HepG2 (cell line): ENCODE measurements at regions not wholly inside any gene's neighbourhood (a gene's known extent, or its start where the extent isn't known, plus 50 kb on each side); places are given as distances from the start of the nearest gene placed in this dataset.

ENCODE experiments used
- ATAC-seq: fragments of 200-7000 bp; cut with Tn5 transposase; 3 replicates; pipeline ENCODE4 v1.9.1; 2020; ENCODE audit warnings: mild to moderate bottlenecking, moderate library complexity
- BruUV-seq: library from RNA; stranded (reverse); fragments of 400-500 nt; replicated peaks from 2 replicates; lab custom pipeline; 2021; lab: Mats Ljungman, UMichigan
- CTCF ChIA-PET: fragments of 300-600 bp; formaldehyde crosslinking; extraction: SDS; loops from one replicate; lab custom pipeline; 2021; ENCODE audit warnings: low total read pairs, inconsistent platforms, low intra/inter-chr PET ratio; lab: Yijun Ruan, JAX
- POLR2A ChIA-PET: fragments of 350-600 bp; sonication (Branson Sonifier 250); formaldehyde crosslinking; loops from one replicate; lab custom pipeline; 2020; ENCODE audit warnings: antibody characterized with exemption, inconsistent platforms; lab: Yijun Ruan, JAX
- DNase-seq: peaks from one replicate; pipeline ENCODE4 v3.0.0-alpha.2; 2015; ENCODE audit warnings: low spot score
- FAIRE-seq: peaks from 3 replicates; lab custom pipeline; 2011; peaks lifted over from hg19 to GRCh38; lab: Jason Lieb, UNC
- H2AFZ ChIP-seq: one replicate; pipeline ENCODE4 v1.6.1; 2011; ENCODE audit warnings: low read length, inconsistent platforms
- H3K27ac ChIP-seq: fragments of 300-600 bp; 3 replicates; pipeline ENCODE4 v1.8.0; 2011; ENCODE audit warnings: mixed run types, mild to moderate bottlenecking, mixed read lengths, low read length, inconsistent platforms; ENCODE audit not compliant: insufficient read depth; ENCODE audit errors: extremely low read length
- H3K27me3 ChIP-seq, 2 experiments: fragments of 200-600 bp in 1 of 2; 2 replicates in 1 of 2; 3 replicates in 1 of 2; pipeline versions ENCODE4 v1.6.0 to v1.8.0; 2011; ENCODE audit warnings: low read length in 2 of 2, mild to moderate bottlenecking in 2 of 2, moderate library complexity in 2 of 2, inconsistent platforms in 1 of 2; ENCODE audit not compliant: insufficient read depth in 2 of 2, control insufficient read depth in 1 of 2
- H3K36me3 ChIP-seq, 2 experiments: fragments of 200-600 bp in 1 of 2; replicated peaks in 1 of 2; 2 replicates in 1 of 2; 3 replicates in 1 of 2; pipeline versions ENCODE4 v1.5.1 to v1.8.0; 2011; ENCODE audit warnings: low read length in 2 of 2, inconsistent platforms in 1 of 2; ENCODE audit not compliant: insufficient read depth in 2 of 2, control insufficient read depth in 1 of 2
- H3K4me1 ChIP-seq: 2 replicates; pipeline ENCODE4 v1.5.1; 2012; ENCODE audit warnings: low read length, inconsistent platforms; ENCODE audit not compliant: insufficient read depth
- H3K4me2 ChIP-seq: 2 replicates; pipeline ENCODE4 v1.6.0; 2011; ENCODE audit warnings: low read depth, low read length, inconsistent platforms
- H3K4me3 ChIP-seq, 3 experiments: fragments of 200-600 bp in 1 of 3; sonication (generic), shearing (Covaris generic) in 1 of 3; replicated peaks in 1 of 3; 2 replicates each; pipeline ENCODE4 v1.5.1; 2011 to 2016; ENCODE audit warnings: low read length in 3 of 3, inconsistent platforms in 2 of 3, low read depth in 2 of 3, mild to moderate bottlenecking in 2 of 3, control low read depth in 1 of 3, mixed read lengths in 1 of 3; ENCODE audit not compliant: insufficient read depth in 1 of 3
- H3K79me2 ChIP-seq: one replicate; pipeline ENCODE4 v1.6.1; 2011; ENCODE audit warnings: low read length, inconsistent platforms; ENCODE audit not compliant: insufficient read depth
- H3K9ac ChIP-seq: 2 replicates; pipeline ENCODE4 v1.6.0; 2011; ENCODE audit warnings: mild to moderate bottlenecking, low read depth, low read length, inconsistent platforms; ENCODE audit not compliant: insufficient read depth
- H3K9me3 ChIP-seq: 2 replicates; pipeline ENCODE4 v1.5.1; 2012; ENCODE audit warnings: mild to moderate bottlenecking, low read length
- H4K20me1 ChIP-seq: 2 replicates; pipeline ENCODE4 v1.6.0; 2011; ENCODE audit warnings: inconsistent platforms, mild to moderate bottlenecking, low read length, moderate library complexity; ENCODE audit not compliant: insufficient read depth
- FOXC1 ChIP-seq: sonication (generic); formaldehyde crosslinking; IDR thresholded peaks from 2 replicates; pipeline ENCODE4 v1.8.0; 2022; ENCODE audit warnings: mild to moderate bottlenecking, missing genetic modification reagents, borderline replicate concordance
- FOXM1 ChIP-seq: sonication (generic); formaldehyde crosslinking; IDR thresholded peaks from 2 replicates; pipeline ENCODE4 v1.5.0; 2020; ENCODE audit warnings: missing genetic modification reagents
- GZF1 ChIP-seq: sonication (generic); formaldehyde crosslinking; IDR thresholded peaks from 2 replicates; pipeline ENCODE4 v1.5.1; 2020; ENCODE audit warnings: mild to moderate bottlenecking, missing genetic modification reagents
- HNRNPK ChIP-seq: fragments of 200-400 bp; formaldehyde crosslinking; IDR thresholded peaks from 2 replicates; pipeline ENCODE4 v1.6.1; 2018; ENCODE audit warnings: low read length, low read depth, moderate library complexity, mild to moderate bottlenecking; ENCODE audit not compliant: poor library complexity, severe bottlenecking
- KDM4B ChIP-seq: sonication (generic); formaldehyde crosslinking; IDR thresholded peaks from 2 replicates; pipeline ENCODE4 v1.4.0; 2020; ENCODE audit warnings: missing genetic modification reagents
- NFATC3 ChIP-seq: sonication (generic); formaldehyde crosslinking; IDR thresholded peaks from 2 replicates; pipeline ENCODE4 v1.5.1; 2020; ENCODE audit warnings: mild to moderate bottlenecking, missing genetic modification reagents
- PCBP1 ChIP-seq: fragments of 200-400 bp; formaldehyde crosslinking; IDR thresholded peaks from 2 replicates; pipeline ENCODE4 v1.6.1; 2017; ENCODE audit warnings: mild to moderate bottlenecking, low read depth, low read length, borderline replicate concordance
- RFX3 ChIP-seq: IDR thresholded peaks from 2 replicates; pipeline ENCODE4 v1.6.1; 2016; ENCODE audit warnings: missing biosample characterization, missing genetic modification reagents
- ZFY ChIP-seq: sonication (generic); formaldehyde crosslinking; IDR thresholded peaks from 2 replicates; pipeline ENCODE4 v1.4.0; 2020; ENCODE audit warnings: missing genetic modification reagents
- ZNF264 ChIP-seq: sonication (generic); formaldehyde crosslinking; IDR thresholded peaks from 2 replicates; pipeline ENCODE4 v1.4.0; 2020; ENCODE audit warnings: missing genetic modification reagents
- ZNF326 ChIP-seq: sonication (generic); formaldehyde crosslinking; IDR thresholded peaks from 2 replicates; pipeline ENCODE4 v1.4.0; 2020; ENCODE audit warnings: missing genetic modification reagents, borderline replicate concordance
- ZNF337 ChIP-seq: sonication (generic); formaldehyde crosslinking; IDR thresholded peaks from 2 replicates; pipeline ENCODE4 v1.5.1; 2020; ENCODE audit warnings: missing genetic modification reagents, low read depth, mild to moderate bottlenecking, borderline replicate concordance
- ZNF724P ChIP-seq: sonication (generic); formaldehyde crosslinking; IDR thresholded peaks from 2 replicates; pipeline ENCODE4 v1.8.0; 2022; ENCODE audit warnings: missing genetic modification reagents, borderline replicate concordance
- ZNF749 ChIP-seq: sonication (generic); formaldehyde crosslinking; IDR thresholded peaks from 2 replicates; pipeline ENCODE4 v1.8.0; 2022; ENCODE audit warnings: mild to moderate bottlenecking, missing genetic modification reagents, moderate library complexity, borderline replicate concordance
- ZNF891 ChIP-seq: sonication (generic); formaldehyde crosslinking; IDR thresholded peaks from 2 replicates; pipeline ENCODE4 v1.5.0; 2020; ENCODE audit warnings: mild to moderate bottlenecking, missing genetic modification reagents
- WGBS: methylation state at CpG from one replicate; pipeline ENCODE4 v1.1.6; 2017; ENCODE audit warnings: low lambda C conversion rate; 5-methylcytosine and 5-hydroxymethylcytosine counted together
- in situ Hi-C: cut with HindIII; loops from 2 replicates; pipeline ENCODE4 v1.10.0; 2017; ENCODE audit warnings: low pct_unique_long_range_greater_than_20kb; ENCODE audit not compliant: extremely low pct_ligation_motif_present
- intact Hi-C: fragments of 100-400 bp; cut with micrococcal nuclease; formaldehyde crosslinking; loops from one replicate; pipeline ENCODE4 v1.10.0; 2022; ENCODE audit not compliant: unreplicated experiment
- TF ChIP-seq, protein P1 (sequence below): sonication (generic); formaldehyde crosslinking; conservative IDR thresholded peaks from 2 replicates; pipeline ENCODE4 v1.8.0; 2022; ENCODE audit warnings: missing genetic modification reagents
- TF ChIP-seq, protein P2 (sequence below): sonication (generic); formaldehyde crosslinking; IDR thresholded peaks from 2 replicates; pipeline ENCODE4 v1.4.0; 2020; ENCODE audit warnings: missing genetic modification reagents

DNA sequence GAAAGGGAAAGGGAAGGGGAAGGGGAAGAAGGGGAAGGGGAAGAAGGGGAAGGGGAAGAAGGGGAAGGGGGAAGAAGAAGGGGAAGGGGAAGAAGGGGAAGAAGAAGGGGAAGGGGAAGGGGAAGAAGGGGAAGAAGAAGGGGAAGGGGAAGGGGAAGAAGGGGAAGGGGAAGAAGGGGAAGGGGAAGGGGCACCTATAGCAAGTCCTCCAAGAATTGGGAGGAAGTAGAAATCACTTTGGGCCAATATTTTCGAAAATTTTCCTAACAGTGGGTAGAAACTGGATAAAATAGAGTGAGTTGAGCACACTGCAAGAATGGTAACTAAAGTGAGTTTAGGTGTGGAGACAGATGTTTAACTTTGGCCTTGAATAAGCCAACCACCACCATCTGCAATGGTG lies 915.3 kb downstream of the DNAH5 start:
- Histone ChIP-seq H3K9ac (no peak overlapping the region), H4K20me1 (no peaks in the 10 kb centered on the region), H3K27ac (no peak overlapping the region), H3K4me3 (no peak overlapping the region), H3K27me3 (no peaks in the 10 kb centered on the region; a peak in 1 of 5 replicates), H3K4me1 (no peaks in the 10 kb centered on the region), H3K4me2 (no peak overlapping the region)
- WGBS, result 0% methylated on average over 1 of the region's 1 CpG
- BruUV-seq, result no TSS peak
- in situ Hi-C loops (no loop called here), intact Hi-C loops (no loop called here)
- no peak for DNase-seq
- POLR2A ChIA-PET, result no interaction called here
- FAIRE-seq, result no peak
- TF ChIP-seq PCBP1 (0 out of 2 replicates have a peak, but pooled peaks have one; percentile 55), HNRNPK (peak; percentile 92), NFATC3 (no peak), ZFY (CRISPR knock-in tag) (no peak)
- TF ChIP-seq, protein P1, sequence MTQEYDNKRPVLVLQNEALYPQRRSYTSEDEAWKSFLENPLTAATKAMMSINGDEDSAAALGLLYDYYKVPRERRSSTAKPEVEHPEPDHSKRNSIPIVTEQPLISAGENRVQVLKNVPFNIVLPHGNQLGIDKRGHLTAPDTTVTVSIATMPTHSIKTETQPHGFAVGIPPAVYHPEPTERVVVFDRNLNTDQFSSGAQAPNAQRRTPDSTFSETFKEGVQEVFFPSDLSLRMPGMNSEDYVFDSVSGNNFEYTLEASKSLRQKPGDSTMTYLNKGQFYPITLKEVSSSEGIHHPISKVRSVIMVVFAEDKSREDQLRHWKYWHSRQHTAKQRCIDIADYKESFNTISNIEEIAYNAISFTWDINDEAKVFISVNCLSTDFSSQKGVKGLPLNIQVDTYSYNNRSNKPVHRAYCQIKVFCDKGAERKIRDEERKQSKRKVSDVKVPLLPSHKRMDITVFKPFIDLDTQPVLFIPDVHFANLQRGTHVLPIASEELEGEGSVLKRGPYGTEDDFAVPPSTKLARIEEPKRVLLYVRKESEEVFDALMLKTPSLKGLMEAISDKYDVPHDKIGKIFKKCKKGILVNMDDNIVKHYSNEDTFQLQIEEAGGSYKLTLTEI (CRISPR knock-in tag), result no peak
- TF ChIP-seq, all 625 proteins: peak for 2
- no peak for ATAC-seq
- Histone ChIP-seq H3K36me3 (no peaks in the 10 kb centered on the region), H2AFZ (no peak overlapping the region), H3K9me3 (peaks cover 90% of the 10 kb centered on the region), H3K79me2 (no peaks in the 10 kb centered on the region)
- CTCF ChIA-PET, result no interaction called here

DNA sequence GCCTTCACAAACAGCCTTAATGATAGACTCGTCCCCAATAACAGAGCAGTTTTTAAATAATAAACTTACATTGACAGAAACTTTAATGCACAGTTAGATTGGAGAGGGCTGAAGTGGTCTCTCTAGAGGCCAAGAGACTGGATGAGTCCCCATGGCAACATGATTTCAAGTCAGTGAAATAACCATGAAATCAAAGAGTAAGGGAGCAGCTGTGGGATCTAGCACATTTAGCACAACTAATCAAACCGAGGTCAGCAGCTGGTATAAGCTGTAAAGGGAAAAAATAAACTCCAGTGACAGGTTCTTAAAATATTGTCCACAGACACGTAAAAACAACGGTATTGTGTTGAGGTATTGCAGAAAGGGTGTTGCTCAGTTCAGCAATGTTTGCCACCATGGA lies 916.6 kb downstream of the DNAH5 start:
- no peaks in the 10 kb centered on the region; a peak in 1 of 5 replicates for H3K27me3 ChIP-seq
- H3K79me2 ChIP-seq, result no peaks in the 10 kb centered on the region
- H3K4me2 ChIP-seq, result no peak overlapping the region
- no peak overlapping the region for H3K9ac ChIP-seq
- H3K27ac ChIP-seq, result no peak overlapping the region
- ChIA-PET CTCF (no interaction called here), POLR2A (no interaction called here)
- DNase-seq (no peak), FAIRE-seq (no peak), ATAC-seq (no peak)
- H3K9me3 ChIP-seq, result peaks cover 90% of the 10 kb centered on the region
- 2% methylated on average over 4 of the region's 4 CpGs for WGBS
- no peaks in the 10 kb centered on the region for H3K4me1 ChIP-seq
- intact Hi-C loops (no loop called here), in situ Hi-C loops (no loop called here)
- H3K4me3 ChIP-seq, result no peak overlapping the region
- H3K36me3 ChIP-seq, result no peaks in the 10 kb centered on the region
- BruUV-seq, result no TSS peak
- no peaks in the 10 kb centered on the region for H4K20me1 ChIP-seq
- H2AFZ ChIP-seq, result no peak overlapping the region
- no peak for TF ChIP-seq ZNF724P (CRISPR knock-in tag)
- no peak for TF ChIP-seq FOXC1 (CRISPR knock-in tag)
- TF ChIP-seq, protein P2, sequence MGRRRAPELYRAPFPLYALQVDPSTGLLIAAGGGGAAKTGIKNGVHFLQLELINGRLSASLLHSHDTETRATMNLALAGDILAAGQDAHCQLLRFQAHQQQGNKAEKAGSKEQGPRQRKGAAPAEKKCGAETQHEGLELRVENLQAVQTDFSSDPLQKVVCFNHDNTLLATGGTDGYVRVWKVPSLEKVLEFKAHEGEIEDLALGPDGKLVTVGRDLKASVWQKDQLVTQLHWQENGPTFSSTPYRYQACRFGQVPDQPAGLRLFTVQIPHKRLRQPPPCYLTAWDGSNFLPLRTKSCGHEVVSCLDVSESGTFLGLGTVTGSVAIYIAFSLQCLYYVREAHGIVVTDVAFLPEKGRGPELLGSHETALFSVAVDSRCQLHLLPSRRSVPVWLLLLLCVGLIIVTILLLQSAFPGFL, result no peak
- TF ChIP-seq ZNF337 (CRISPR knock-in tag), result no peak
- TF ChIP-seq KDM4B (CRISPR knock-in tag), result no peak
- TF ChIP-seq GZF1, result no peak
- TF ChIP-seq ZNF749 (CRISPR knock-in tag), result no peak
- no peak for TF ChIP-seq ZNF264 (CRISPR knock-in tag)
- TF ChIP-seq ZNF891 (CRISPR knock-in tag), result no peak
- TF ChIP-seq FOXM1 (CRISPR knock-in tag), result no peak
- no peak for TF ChIP-seq RFX3 (CRISPR knock-in tag)
- no peak for TF ChIP-seq ZNF326
